HCT116 (cell line): ENCODE measurements at regions not wholly inside any gene's neighbourhood (a gene's known extent, or its start where the extent isn't known, plus 50 kb on each side); places are given as distances from the start of the nearest gene placed in this dataset.

Source experiments
- ATAC-seq: fragments of 200-7000 bp; cut with Tn5 transposase; 2 replicates; pipeline ENCODE4 v1.9.1; 2020; ENCODE audit warnings: mild to moderate bottlenecking, moderate library complexity
- BruUV-seq: library from RNA; stranded (reverse); fragments of 400-500 nt; replicated peaks from 2 replicates; lab custom pipeline; 2021; lab: Mats Ljungman, UMichigan
- CTCF ChIA-PET: fragments of 300-600 bp; sonication (Branson Sonifier 250); formaldehyde crosslinking; loops from one replicate; lab custom pipeline; 2021; ENCODE audit warnings: antibody characterized with exemption; lab: Charles Lee
- POLR2A ChIA-PET: fragments of 300-600, 350-600 bp; sonication (Branson Sonifier 250); formaldehyde crosslinking; loops from one replicate; lab custom pipeline; 2021; ENCODE audit warnings: antibody characterized with exemption; lab: Charles Lee
- RAD21 ChIA-PET, 2 experiments: fragments of 300-600 bp; sonication (Branson Sonifier 250); formaldehyde crosslinking; loops; one replicate each; lab custom pipeline; 2023; ENCODE audit warnings: low total read pairs in 2 of 2; ENCODE audit not compliant: uncharacterized antibody in 2 of 2, unreplicated experiment in 2 of 2, low non-redundant PET in 1 of 2; lab: Charles Lee
- DNase-seq: peaks from one replicate; pipeline ENCODE4 v3.0.0-alpha.2; 2010; ENCODE audit warnings: low read depth, low spot score
- H2AFZ ChIP-seq: fragments of 200-600 bp; shearing (Covaris generic), sonication (generic); 2 replicates; pipeline ENCODE4 v1.6.1; 2017; ENCODE audit warnings: low read depth, mixed run types, mixed read lengths, antibody characterized with exemption, low read length; ENCODE audit not compliant: poor library complexity, severe bottlenecking
- H3K27ac ChIP-seq: 2 replicates; pipeline ENCODE4 v1.5.1; 2012; ENCODE audit warnings: low read depth, low read length
- H3K27me3 ChIP-seq: fragments of 200-600 bp; sonication (generic); 2 replicates; pipeline ENCODE4 v1.6.1; 2016; ENCODE audit warnings: mixed run types, low read length, mixed read lengths; ENCODE audit not compliant: insufficient read depth
- H3K36me3 ChIP-seq, 2 experiments: fragments of 200-500 bp in 1 of 2; fragments of 200-600 bp in 1 of 2; sonication (Bioruptor generic) in 1 of 2; sonication (generic) in 1 of 2; 2 replicates each; pipeline versions ENCODE4 v1.5.1 to v1.6.1; 2014 to 2016; ENCODE audit warnings: low read length in 2 of 2, inconsistent platforms in 1 of 2, mixed read lengths in 1 of 2, mixed run types in 1 of 2; ENCODE audit not compliant: insufficient read depth in 2 of 2, control insufficient read depth in 1 of 2
- H3K4me1 ChIP-seq, 2 experiments: fragments of 200-600 bp in 1 of 2; sonication (generic) in 1 of 2; 2 replicates each; pipeline versions ENCODE4 v1.5.1 to v1.6.1; 2012 to 2017; ENCODE audit warnings: low read length in 2 of 2, inconsistent platforms in 1 of 2, mild to moderate bottlenecking in 1 of 2, mixed read lengths in 1 of 2, mixed run types in 1 of 2, moderate library complexity in 1 of 2; ENCODE audit not compliant: insufficient read depth in 2 of 2, control insufficient read depth in 1 of 2
- H3K4me2 ChIP-seq: fragments of 200-600 bp; sonication (generic); 2 replicates; pipeline ENCODE4 v1.6.1; 2017; ENCODE audit warnings: mixed run types, low read length, mixed read lengths
- H3K4me3 ChIP-seq, 2 experiments: fragments of 200-600 bp in 1 of 2; sonication (generic) in 1 of 2; replicated peaks in 1 of 2; 2 replicates each; pipeline ENCODE4 v1.5.1; 2011 to 2016; ENCODE audit warnings: low read length in 2 of 2, control low read depth in 1 of 2, low read depth in 1 of 2, mild to moderate bottlenecking in 1 of 2, mixed read lengths in 1 of 2, mixed run types in 1 of 2
- H3K79me2 ChIP-seq: fragments of 200-600 bp; sonication (generic); 2 replicates; pipeline ENCODE4 v1.6.1; 2017; ENCODE audit warnings: mild to moderate bottlenecking, mixed run types, low read length, moderate library complexity, mixed read lengths; ENCODE audit not compliant: insufficient read depth
- H3K9ac ChIP-seq: fragments of 200-600 bp; sonication (generic); 2 replicates; pipeline ENCODE4 v1.6.1; 2016; ENCODE audit warnings: low read length, mixed read lengths
- H3K9me2 ChIP-seq: fragments of 200-600 bp; sonication (generic), shearing (Covaris generic); 2 replicates; pipeline ENCODE4 v1.6.1; 2017; ENCODE audit warnings: mixed run types, mild to moderate bottlenecking, moderate library complexity; ENCODE audit not compliant: insufficient read depth
- H3K9me3 ChIP-seq, 2 experiments: fragments of 200-500 bp in 1 of 2; fragments of 200-600 bp in 1 of 2; sonication (Bioruptor generic) in 1 of 2; sonication (generic) in 1 of 2; 2 replicates each; pipeline ENCODE4 v1.6.1; 2014 to 2017; ENCODE audit warnings: low read length in 2 of 2, mixed read lengths in 2 of 2, inconsistent platforms in 1 of 2, low read depth in 1 of 2, mild to moderate bottlenecking in 1 of 2, mixed run types in 1 of 2, moderate library complexity in 1 of 2; ENCODE audit not compliant: control insufficient read depth in 1 of 2, insufficient read depth in 1 of 2
- H4K20me1 ChIP-seq: fragments of 200-600 bp; sonication (generic), shearing (Covaris generic); 2 replicates; pipeline ENCODE4 v1.6.1; 2017; ENCODE audit warnings: mixed run types, mild to moderate bottlenecking, moderate library complexity; ENCODE audit not compliant: insufficient read depth
- ATF3 ChIP-seq: IDR thresholded peaks from 2 replicates; pipeline ENCODE4 v1.6.1; 2012
- POLR2AphosphoS5 ChIP-seq: IDR thresholded peaks from 2 replicates; pipeline ENCODE4 v1.6.1; 2011; ENCODE audit warnings: mild to moderate bottlenecking, low read depth, low read length, moderate library complexity
- ZBTB33 ChIP-seq: IDR thresholded peaks from 2 replicates; pipeline ENCODE4 v1.6.1; 2011; ENCODE audit warnings: mild to moderate bottlenecking, low read length, moderate library complexity; ENCODE audit not compliant: insufficient replicate concordance; ENCODE audit errors: extremely low read depth
- intact Hi-C: fragments of 100-400 bp; cut with micrococcal nuclease; formaldehyde crosslinking; loops from 2 replicates; pipeline ENCODE4 v1.10.0; 2022

GRCh38 chr1:98385652-98386051 lies 275.9 kb upstream of the SNX7 start (continued):
- TF ChIP-seq POLR2AphosphoS5: no peak

- no peak overlapping the region for H3K27ac ChIP-seq
- H4K20me1 ChIP-seq: no peaks in the 10 kb centered on the region
- H3K4me3 ChIP-seq: no peak overlapping the region
- TF ChIP-seq ATF3: no peak
- no peak overlapping the region for H3K4me2 ChIP-seq
- ChIA-PET RAD21 (no interaction called here), CTCF (no interaction called here), POLR2A (no interaction called here)
- BruUV-seq: no TSS peak
- no peaks in the 10 kb centered on the region for H3K36me3 ChIP-seq
- H2AFZ ChIP-seq: no peak overlapping the region
- no peaks in the 10 kb centered on the region for H3K27me3 ChIP-seq
- no peaks in the 10 kb centered on the region for H3K4me1 ChIP-seq
- H3K9ac ChIP-seq: no peak overlapping the region
- H3K9me3 ChIP-seq: no peaks in the 10 kb centered on the region
- DNase-seq (no peak), ATAC-seq (no peak)
- intact Hi-C loops: no loop called here
- no peaks in the 10 kb centered on the region for H3K9me2 ChIP-seq
- no peaks in the 10 kb centered on the region for H3K79me2 ChIP-seq
Observed at GRCh38 chr1:98384461-98385141, 276.9 kb upstream of the SNX7 start.

GRCh38 chr1:98382986-98383740 lies 278.4 kb upstream of the SNX7 start:
- Histone ChIP-seq H3K4me2 (no peak overlapping the region), H3K9ac (no peak overlapping the region), H3K79me2 (no peaks in the 10 kb centered on the region), H2AFZ (no peak overlapping the region), H3K4me1 (no peaks in the 10 kb centered on the region), H4K20me1 (no peaks in the 10 kb centered on the region), H3K27me3 (no peaks in the 10 kb centered on the region), H3K36me3 (no peaks in the 10 kb centered on the region), H3K4me3 (no peak overlapping the region), H3K9me3 (no peaks in the 10 kb centered on the region), H3K27ac (no peak overlapping the region), H3K9me2 (no peaks in the 10 kb centered on the region)
- ATAC-seq (no peak), DNase-seq (no peak)
- intact Hi-C loops: no loop called here
- POLR2A ChIA-PET: no interaction called here
- no peak for TF ChIP-seq ZBTB33
- CTCF ChIA-PET: no interaction called here
- no TSS peak for BruUV-seq
- RAD21 ChIA-PET: no interaction called here
